WTC11 (cell line): ENCODE measurements at regions not wholly inside any gene's neighbourhood (a gene's known extent, or its start where the extent isn't known, plus 50 kb on each side); places are given as distances from the start of the nearest gene placed in this dataset.
A peak's percentile ranks its signal among the peaks of the same experiment; 100 is the strongest.

Experiments
- ATAC-seq: fragments of 200-7000 bp; cut with Tn5 transposase; 2 replicates; pipeline ENCODE4 v1.10.0; 2021; ENCODE audit warnings: mild to moderate bottlenecking, moderate library complexity
- CTCF ChIA-PET: fragments of 300-600 bp; sonication (Branson Sonifier 250); formaldehyde crosslinking; loops from one replicate; lab custom pipeline; 2021; ENCODE audit warnings: antibody characterized with exemption; lab: Charles Lee
- POLR2A ChIA-PET: fragments of 350-600 bp; sonication (Branson Sonifier 250); formaldehyde crosslinking; loops from one replicate; lab custom pipeline; 2021; ENCODE audit warnings: antibody characterized with exemption; lab: Charles Lee
- DNase-seq: peaks from one replicate; pipeline ENCODE4 v3.0.0; 2021; ENCODE audit warnings: low spot score
- H3K27ac Mint-ChIP-seq: 2 replicates; pipeline ENCODE4 v1.8.0; 2021; ENCODE audit warnings: mixed read lengths
- H3K27me3 Mint-ChIP-seq: 2 replicates; pipeline ENCODE4 v1.8.0; 2021; ENCODE audit warnings: low read depth, mild to moderate bottlenecking, moderate library complexity, mixed read lengths
- H3K36me3 Mint-ChIP-seq: 2 replicates; pipeline ENCODE4 v1.8.0; 2021; ENCODE audit warnings: mixed read lengths
- H3K4me1 Mint-ChIP-seq: 2 replicates; pipeline ENCODE4 v1.8.0; 2022; ENCODE audit warnings: mixed read lengths
- H3K4me3 Mint-ChIP-seq: 2 replicates; pipeline ENCODE4 v1.8.0; 2021; ENCODE audit warnings: mild to moderate bottlenecking, moderate library complexity, mixed read lengths
- H3K9me3 Mint-ChIP-seq: 2 replicates; pipeline ENCODE4 v1.8.0; 2021; ENCODE audit warnings: mixed read lengths
- CREB1 ChIP-seq: sonication (generic); formaldehyde crosslinking; IDR thresholded peaks from 2 replicates; pipeline ENCODE4 v1.8.0; 2023; ENCODE audit warnings: mild to moderate bottlenecking, missing genetic modification reagents
- FOXJ3 ChIP-seq: sonication (generic); formaldehyde crosslinking; IDR thresholded peaks from 2 replicates; pipeline ENCODE4 v1.9.0; 2021; ENCODE audit warnings: missing genetic modification reagents, mild to moderate bottlenecking, borderline replicate concordance
- FOXK1 ChIP-seq: sonication (generic); formaldehyde crosslinking; IDR thresholded peaks from 2 replicates; pipeline ENCODE4 v1.8.0; 2022; ENCODE audit warnings: mild to moderate bottlenecking, moderate library complexity, missing genetic modification reagents
- HMGA2 ChIP-seq: fragments of 250-450 bp; sonication (Bioruptor Pico); IDR thresholded peaks from 2 replicates; pipeline ENCODE4 v1.4.0; 2021; ENCODE audit warnings: mild to moderate bottlenecking, moderate library complexity
- NFATC4 ChIP-seq: fragments of 250-450 bp; sonication (Bioruptor Pico); IDR thresholded peaks from 2 replicates; pipeline ENCODE4 v1.9.0; 2021; ENCODE audit warnings: mild to moderate bottlenecking
- SMAD4 ChIP-seq: sonication (generic); formaldehyde crosslinking; IDR thresholded peaks from 2 replicates; pipeline ENCODE4 v1.8.0; 2022; ENCODE audit warnings: mild to moderate bottlenecking, missing genetic modification reagents
- TEAD1 ChIP-seq: sonication (generic); formaldehyde crosslinking; IDR thresholded peaks from 2 replicates; pipeline ENCODE4 v1.8.0; 2022; ENCODE audit warnings: mild to moderate bottlenecking, missing genetic modification reagents
- ZNF138 ChIP-seq: sonication (generic); formaldehyde crosslinking; conservative IDR thresholded peaks from 2 replicates; pipeline ENCODE4 v1.8.1; 2022; ENCODE audit warnings: mild to moderate bottlenecking, moderate library complexity, missing genetic modification reagents
- ZNF317 ChIP-seq: sonication (generic); formaldehyde crosslinking; IDR thresholded peaks from 2 replicates; pipeline ENCODE4 v1.8.1; 2023; ENCODE audit warnings: low read depth, mild to moderate bottlenecking, moderate library complexity, missing genetic modification reagents, borderline replicate concordance
- ZNF396 ChIP-seq: fragments of 250-450 bp; sonication (Bioruptor Pico); IDR thresholded peaks from 2 replicates; pipeline ENCODE4 v1.8.0; 2021; ENCODE audit warnings: mild to moderate bottlenecking, moderate library complexity, borderline replicate concordance
- ZNF416 ChIP-seq: fragments of 250-450 bp; sonication (Bioruptor Pico); IDR thresholded peaks from 2 replicates; pipeline ENCODE4 v1.9.0; 2021; ENCODE audit warnings: mild to moderate bottlenecking, inconsistent platforms
- ZNF671 ChIP-seq: fragments of 250-450 bp; sonication (Bioruptor Pico); IDR thresholded peaks from 2 replicates; pipeline ENCODE4 v1.8.0; 2021; ENCODE audit warnings: mild to moderate bottlenecking
- TF ChIP-seq, protein P1 (sequence below): sonication (generic); formaldehyde crosslinking; IDR thresholded peaks from 2 replicates; pipeline ENCODE4 v1.8.1; 2023; ENCODE audit warnings: mild to moderate bottlenecking, missing genetic modification reagents, moderate library complexity
- TF ChIP-seq, protein P2 (sequence below): sonication (generic); formaldehyde crosslinking; IDR thresholded peaks from 2 replicates; pipeline ENCODE4 v1.8.0; 2022; ENCODE audit warnings: mild to moderate bottlenecking, missing genetic modification reagents
- TF ChIP-seq, protein P3 (sequence below): sonication (generic); formaldehyde crosslinking; IDR thresholded peaks from 2 replicates; pipeline ENCODE4 v1.8.1; 2022; ENCODE audit warnings: low read depth, mild to moderate bottlenecking, moderate library complexity, missing genetic modification reagents, borderline replicate concordance
- TF ChIP-seq, protein P4 (sequence below): sonication (generic); formaldehyde crosslinking; IDR thresholded peaks from 2 replicates; pipeline ENCODE4 v1.8.1; 2022; ENCODE audit warnings: missing genetic modification reagents, borderline replicate concordance
- TF ChIP-seq, protein P5 (sequence below): fragments of 250-450 bp; sonication (Bioruptor Pico); IDR thresholded peaks from 2 replicates; pipeline ENCODE4 v1.8.0; 2021; ENCODE audit warnings: mild to moderate bottlenecking
- TF ChIP-seq, protein P6 (sequence below): sonication (generic); formaldehyde crosslinking; IDR thresholded peaks from 2 replicates; pipeline ENCODE4 v1.8.1; 2023; ENCODE audit warnings: mild to moderate bottlenecking, moderate library complexity, missing genetic modification reagents
- TF ChIP-seq, protein P7 (sequence below): sonication (generic); formaldehyde crosslinking; IDR thresholded peaks from 2 replicates; pipeline ENCODE4 v1.8.1; 2023; ENCODE audit warnings: mild to moderate bottlenecking, missing genetic modification reagents

DNA sequence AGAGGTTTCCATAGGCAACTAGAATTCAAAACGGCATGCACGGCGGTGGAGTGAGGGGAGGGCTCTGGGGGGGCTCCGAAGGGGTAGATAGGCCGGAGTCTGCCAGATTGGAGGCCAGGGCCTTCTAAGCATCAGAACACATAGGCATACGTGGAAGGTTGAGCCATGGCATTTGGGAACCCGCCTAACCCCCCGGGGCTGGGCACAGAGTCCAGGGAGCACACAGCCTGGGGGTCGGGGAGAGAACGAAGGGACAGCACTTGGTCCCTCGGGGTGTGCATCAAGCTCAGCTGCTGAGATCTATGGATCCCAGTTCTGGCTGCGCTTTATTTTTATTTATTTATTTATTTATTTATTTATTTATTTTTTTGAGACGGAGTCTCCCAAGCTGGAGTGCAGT, 89.4 kb upstream of the TNS3 start:
- TF ChIP-seq, protein P1, sequence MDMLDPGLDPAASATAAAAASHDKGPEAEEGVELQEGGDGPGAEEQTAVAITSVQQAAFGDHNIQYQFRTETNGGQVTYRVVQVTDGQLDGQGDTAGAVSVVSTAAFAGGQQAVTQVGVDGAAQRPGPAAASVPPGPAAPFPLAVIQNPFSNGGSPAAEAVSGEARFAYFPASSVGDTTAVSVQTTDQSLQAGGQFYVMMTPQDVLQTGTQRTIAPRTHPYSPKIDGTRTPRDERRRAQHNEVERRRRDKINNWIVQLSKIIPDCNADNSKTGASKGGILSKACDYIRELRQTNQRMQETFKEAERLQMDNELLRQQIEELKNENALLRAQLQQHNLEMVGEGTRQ (CRISPR knock-in tag): no peak
- 0 out of 2 replicates have a peak, but pooled peaks have one; percentile 19 for TF ChIP-seq HMGA2 (CRISPR knock-in tag)
- H3K27me3 Mint-ChIP-seq: no peaks in the 10 kb centered on the region; the same call in 1 of the 2 replicates
- no peaks in the 10 kb centered on the region for H3K36me3 Mint-ChIP-seq
- ChIA-PET POLR2A (no interaction called here), CTCF (interaction anchor here (1.4 kb wide), 1 partner anchor 404 kb away, joined by 3 read pairs; no protein-coding TSS in a partner anchor)
- ATAC-seq: no peak
- H3K9me3 Mint-ChIP-seq: 0 out of 2 replicates have a peak, but pooled peaks cover 2% of the 10 kb centered on the region
- no peak overlapping the region for H3K4me3 Mint-ChIP-seq
- no peak overlapping the region for H3K27ac Mint-ChIP-seq
- H3K4me1 Mint-ChIP-seq: peaks cover 36% of the 10 kb centered on the region
- DNase-seq: no peak

DNA sequence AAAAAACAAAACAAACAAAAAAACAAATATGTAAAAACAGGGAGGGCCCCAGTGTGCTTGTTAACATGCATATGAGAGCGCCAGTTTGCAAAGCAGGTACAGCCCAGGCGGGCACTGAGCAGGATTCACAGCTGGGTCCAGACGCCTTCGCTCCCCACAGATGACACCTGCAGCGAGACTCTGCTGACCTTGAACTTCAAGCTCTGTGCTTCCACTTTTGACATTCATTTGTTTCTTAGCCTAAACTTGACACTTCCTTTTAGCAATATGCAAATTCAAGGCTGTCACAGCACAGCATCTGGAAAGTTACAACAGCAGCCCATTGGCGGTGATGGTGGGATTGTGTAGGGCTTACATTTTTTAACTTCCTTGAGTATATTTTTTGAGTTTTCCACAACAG, 88.8 kb upstream of the TNS3 start:
- DNase-seq: no peak
- no peaks in the 10 kb centered on the region; the same call in 1 of the 2 replicates for H3K27me3 Mint-ChIP-seq
- no peak overlapping the region for H3K4me3 Mint-ChIP-seq
- no peak for ATAC-seq
- H3K9me3 Mint-ChIP-seq: 0 out of 2 replicates have a peak, but pooled peaks cover 2% of the 10 kb centered on the region
- ChIA-PET POLR2A (no interaction called here), CTCF (no interaction called here)
- no peaks in the 10 kb centered on the region for H3K36me3 Mint-ChIP-seq
- H3K27ac Mint-ChIP-seq: no peak overlapping the region
- H3K4me1 Mint-ChIP-seq: peaks cover 36% of the 10 kb centered on the region
- TF ChIP-seq TEAD1 (CRISPR knock-in tag): no peak
- TF ChIP-seq FOXK1: no peak
- no peak for TF ChIP-seq CREB1
- no peak for TF ChIP-seq ZNF671 (CRISPR knock-in tag)
- TF ChIP-seq, protein P2, sequence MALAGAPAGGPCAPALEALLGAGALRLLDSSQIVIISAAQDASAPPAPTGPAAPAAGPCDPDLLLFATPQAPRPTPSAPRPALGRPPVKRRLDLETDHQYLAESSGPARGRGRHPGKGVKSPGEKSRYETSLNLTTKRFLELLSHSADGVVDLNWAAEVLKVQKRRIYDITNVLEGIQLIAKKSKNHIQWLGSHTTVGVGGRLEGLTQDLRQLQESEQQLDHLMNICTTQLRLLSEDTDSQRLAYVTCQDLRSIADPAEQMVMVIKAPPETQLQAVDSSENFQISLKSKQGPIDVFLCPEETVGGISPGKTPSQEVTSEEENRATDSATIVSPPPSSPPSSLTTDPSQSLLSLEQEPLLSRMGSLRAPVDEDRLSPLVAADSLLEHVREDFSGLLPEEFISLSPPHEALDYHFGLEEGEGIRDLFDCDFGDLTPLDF (CRISPR knock-in tag): no peak
- TF ChIP-seq FOXJ3: no peak

DNA sequence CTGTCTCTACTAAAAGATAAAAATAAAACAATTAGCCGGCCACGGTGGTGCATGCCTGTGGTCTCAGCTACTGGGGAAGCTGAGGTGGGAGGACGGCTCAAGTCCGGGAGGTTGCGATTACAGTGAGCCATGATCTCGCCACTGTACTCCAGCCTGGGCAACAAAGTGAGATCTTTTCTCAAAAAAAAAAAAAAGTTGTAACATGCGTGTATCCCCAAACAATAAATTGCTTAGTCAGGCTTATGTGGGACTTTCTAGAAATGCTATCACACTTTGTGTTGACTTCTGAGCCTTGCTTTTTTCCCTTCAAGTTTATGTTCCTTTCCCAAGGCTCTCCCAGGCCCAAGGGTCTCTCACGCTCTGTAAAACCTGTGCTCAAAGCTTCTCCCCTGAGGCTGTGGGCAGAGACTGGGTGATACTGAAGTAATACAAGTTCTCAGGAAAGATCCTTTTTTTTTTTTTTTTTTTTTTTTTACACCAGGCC, 88.0 kb upstream of the TNS3 start:
- Mint-ChIP-seq H3K36me3 (no peaks in the 10 kb centered on the region), H3K4me1 (peaks cover 36% of the 10 kb centered on the region), H3K9me3 (0 out of 2 replicates have a peak, but pooled peaks cover 2% of the 10 kb centered on the region), H3K27me3 (no peaks in the 10 kb centered on the region; the same call in 1 of the 2 replicates), H3K27ac (0 out of 2 replicates have a peak overlapping the region, but pooled peaks have one; percentile 53), H3K4me3 (no peak overlapping the region)
- no peak for ATAC-seq
- DNase-seq: no peak
- TF ChIP-seq, protein P3, sequence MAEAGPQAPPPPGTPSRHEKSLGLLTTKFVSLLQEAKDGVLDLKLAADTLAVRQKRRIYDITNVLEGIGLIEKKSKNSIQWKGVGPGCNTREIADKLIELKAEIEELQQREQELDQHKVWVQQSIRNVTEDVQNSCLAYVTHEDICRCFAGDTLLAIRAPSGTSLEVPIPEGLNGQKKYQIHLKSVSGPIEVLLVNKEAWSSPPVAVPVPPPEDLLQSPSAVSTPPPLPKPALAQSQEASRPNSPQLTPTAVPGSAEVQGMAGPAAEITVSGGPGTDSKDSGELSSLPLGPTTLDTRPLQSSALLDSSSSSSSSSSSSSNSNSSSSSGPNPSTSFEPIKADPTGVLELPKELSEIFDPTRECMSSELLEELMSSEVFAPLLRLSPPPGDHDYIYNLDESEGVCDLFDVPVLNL (CRISPR knock-in tag): no peak
- TF ChIP-seq, protein P4, sequence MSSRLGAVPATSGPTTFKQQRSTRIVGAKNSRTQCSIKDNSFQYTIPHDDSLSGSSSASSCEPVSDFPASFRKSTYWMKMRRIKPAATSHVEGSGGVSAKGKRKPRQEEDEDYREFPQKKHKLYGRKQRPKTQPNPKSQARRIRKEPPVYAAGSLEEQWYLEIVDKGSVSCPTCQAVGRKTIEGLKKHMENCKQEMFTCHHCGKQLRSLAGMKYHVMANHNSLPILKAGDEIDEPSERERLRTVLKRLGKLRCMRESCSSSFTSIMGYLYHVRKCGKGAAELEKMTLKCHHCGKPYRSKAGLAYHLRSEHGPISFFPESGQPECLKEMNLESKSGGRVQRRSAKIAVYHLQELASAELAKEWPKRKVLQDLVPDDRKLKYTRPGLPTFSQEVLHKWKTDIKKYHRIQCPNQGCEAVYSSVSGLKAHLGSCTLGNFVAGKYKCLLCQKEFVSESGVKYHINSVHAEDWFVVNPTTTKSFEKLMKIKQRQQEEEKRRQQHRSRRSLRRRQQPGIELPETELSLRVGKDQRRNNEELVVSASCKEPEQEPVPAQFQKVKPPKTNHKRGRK (CRISPR knock-in tag): no peak
- POLR2A ChIA-PET: no interaction called here
- CTCF ChIA-PET: no interaction called here

DNA sequence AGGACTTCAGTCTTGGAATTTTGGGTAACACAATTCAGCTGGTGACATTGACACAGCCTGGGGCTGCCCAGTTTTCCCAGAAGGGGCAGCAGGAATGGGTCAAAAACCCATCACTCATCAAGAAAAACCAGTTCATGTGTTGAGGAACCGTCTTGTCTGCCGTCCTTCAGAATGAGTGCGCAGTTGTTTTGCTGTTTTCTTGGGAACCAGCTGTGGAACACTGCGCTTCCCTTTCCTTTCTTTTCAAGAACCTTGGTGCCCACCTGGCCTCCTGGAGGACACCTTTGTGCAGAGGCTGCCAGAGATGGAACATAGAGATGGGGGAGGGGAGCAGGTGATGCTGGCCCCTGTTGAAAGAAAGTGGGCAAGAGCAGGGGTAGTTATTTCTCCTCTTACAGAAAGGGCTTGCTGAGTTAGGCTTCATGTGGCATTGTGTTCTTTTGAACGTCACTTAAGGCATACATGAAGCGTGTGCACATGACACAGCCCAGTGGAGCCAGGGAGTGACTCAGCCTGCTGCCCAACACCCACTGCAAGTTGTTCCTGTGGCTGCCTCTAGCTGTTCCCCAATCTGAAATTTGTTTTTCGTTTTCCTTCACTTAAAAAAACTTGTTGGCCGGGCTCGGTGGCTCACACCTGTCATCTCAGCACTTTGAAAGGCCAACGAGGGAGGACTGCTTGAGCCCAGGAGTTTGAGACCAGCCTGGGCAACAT, 87.4 kb upstream of the TNS3 start:
- ChIA-PET CTCF (no interaction called here), POLR2A (no interaction called here)
- Mint-ChIP-seq H3K27ac (no peak overlapping the region), H3K36me3 (no peaks in the 10 kb centered on the region), H3K27me3 (no peaks in the 10 kb centered on the region; the same call in 1 of the 2 replicates), H3K9me3 (0 out of 2 replicates have a peak, but pooled peaks cover 2% of the 10 kb centered on the region), H3K4me1 (peaks cover 36% of the 10 kb centered on the region), H3K4me3 (no peak overlapping the region)
- DNase-seq (no peak), ATAC-seq (no peak)
- no peak for TF ChIP-seq ZNF317 (CRISPR knock-in tag)
- TF ChIP-seq ZNF396 (CRISPR knock-in tag): no peak
- TF ChIP-seq, protein P5, sequence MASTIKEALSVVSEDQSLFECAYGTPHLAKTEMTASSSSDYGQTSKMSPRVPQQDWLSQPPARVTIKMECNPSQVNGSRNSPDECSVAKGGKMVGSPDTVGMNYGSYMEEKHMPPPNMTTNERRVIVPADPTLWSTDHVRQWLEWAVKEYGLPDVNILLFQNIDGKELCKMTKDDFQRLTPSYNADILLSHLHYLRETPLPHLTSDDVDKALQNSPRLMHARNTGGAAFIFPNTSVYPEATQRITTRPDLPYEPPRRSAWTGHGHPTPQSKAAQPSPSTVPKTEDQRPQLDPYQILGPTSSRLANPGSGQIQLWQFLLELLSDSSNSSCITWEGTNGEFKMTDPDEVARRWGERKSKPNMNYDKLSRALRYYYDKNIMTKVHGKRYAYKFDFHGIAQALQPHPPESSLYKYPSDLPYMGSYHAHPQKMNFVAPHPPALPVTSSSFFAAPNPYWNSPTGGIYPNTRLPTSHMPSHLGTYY (CRISPR knock-in tag): no peak
- no peak for TF ChIP-seq NFATC4
- TF ChIP-seq, protein P6, sequence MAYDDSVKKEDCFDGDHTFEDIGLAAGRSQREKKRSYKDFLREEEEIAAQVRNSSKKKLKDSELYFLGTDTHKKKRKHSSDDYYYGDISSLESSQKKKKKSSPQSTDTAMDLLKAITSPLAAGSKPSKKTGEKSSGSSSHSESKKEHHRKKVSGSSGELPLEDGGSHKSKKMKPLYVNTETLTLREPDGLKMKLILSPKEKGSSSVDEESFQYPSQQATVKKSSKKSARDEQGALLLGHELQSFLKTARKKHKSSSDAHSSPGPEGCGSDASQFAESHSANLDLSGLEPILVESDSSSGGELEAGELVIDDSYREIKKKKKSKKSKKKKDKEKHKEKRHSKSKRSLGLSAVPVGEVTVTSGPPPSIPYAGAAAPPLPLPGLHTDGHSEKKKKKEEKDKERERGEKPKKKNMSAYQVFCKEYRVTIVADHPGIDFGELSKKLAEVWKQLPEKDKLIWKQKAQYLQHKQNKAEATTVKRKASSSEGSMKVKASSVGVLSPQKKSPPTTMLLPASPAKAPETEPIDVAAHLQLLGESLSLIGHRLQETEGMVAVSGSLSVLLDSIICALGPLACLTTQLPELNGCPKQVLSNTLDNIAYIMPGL (CRISPR knock-in tag): no peak
- TF ChIP-seq ZNF416: no peak
- TF ChIP-seq ZNF138: no peak
- no peak for TF ChIP-seq SMAD4
- TF ChIP-seq, protein P7, sequence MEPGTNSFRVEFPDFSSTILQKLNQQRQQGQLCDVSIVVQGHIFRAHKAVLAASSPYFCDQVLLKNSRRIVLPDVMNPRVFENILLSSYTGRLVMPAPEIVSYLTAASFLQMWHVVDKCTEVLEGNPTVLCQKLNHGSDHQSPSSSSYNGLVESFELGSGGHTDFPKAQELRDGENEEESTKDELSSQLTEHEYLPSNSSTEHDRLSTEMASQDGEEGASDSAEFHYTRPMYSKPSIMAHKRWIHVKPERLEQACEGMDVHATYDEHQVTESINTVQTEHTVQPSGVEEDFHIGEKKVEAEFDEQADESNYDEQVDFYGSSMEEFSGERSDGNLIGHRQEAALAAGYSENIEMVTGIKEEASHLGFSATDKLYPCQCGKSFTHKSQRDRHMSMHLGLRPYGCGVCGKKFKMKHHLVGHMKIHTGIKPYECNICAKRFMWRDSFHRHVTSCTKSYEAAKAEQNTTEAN (CRISPR knock-in tag): no peak
